Stomach (tissue), 4 donors: ENCODE measurements at regions not wholly inside any gene's neighbourhood (a gene's known extent, or its start where the extent isn't known, plus 50 kb on each side); places are given as distances from the start of the nearest gene placed in this dataset.

Experiments
- CTCF ChIP-seq, 7 experiments: fragments of 450-650 bp in 4 of 7; fragments of 200-600 bp in 3 of 7; sonication (generic) in 3 of 7; IDR thresholded peaks; one replicate each; pipeline ENCODE4 v1.5.1; 2016 to 2019; ENCODE audit warnings: antibody characterized with exemption in 7 of 7, control low read depth in 2 of 7, mild to moderate bottlenecking in 1 of 7
- EP300 ChIP-seq: sonication (generic); formaldehyde crosslinking; IDR thresholded peaks from one replicate; pipeline ENCODE4 v1.6.1; 2017; ENCODE audit warnings: antibody characterized with exemption
- POLR2A ChIP-seq, 4 donors: fragments of 450-650 bp; IDR thresholded peaks; one replicate each; pipeline ENCODE4 v1.6.1; 2016; ENCODE audit warnings: antibody characterized with exemption in 4 of 4, control low read depth in 2 of 4, mild to moderate bottlenecking in 1 of 4, moderate library complexity in 1 of 4
- POLR2AphosphoS5 ChIP-seq, 3 donors: sonication (generic); formaldehyde crosslinking; IDR thresholded peaks; one replicate each; pipeline ENCODE4 v1.6.1; 2016; ENCODE audit warnings: antibody characterized with exemption in 3 of 3

- no peak for TF ChIP-seq CTCF (IDR thresholded peaks at IDR 0.05)
- TF ChIP-seq POLR2AphosphoS5 (IDR thresholded peaks at IDR 0.05) = no peak
- TF ChIP-seq POLR2A (IDR thresholded peaks at IDR 0.05) = no peak
- no peak for TF ChIP-seq EP300
These were observed 467.4 kb upstream of the FANCL start for GRCh38 chr2:58708565-58708964.
